Keratinocyte (primary cell): ENCODE measurements at regions not wholly inside any gene's neighbourhood (a gene's known extent, or its start where the extent isn't known, plus 50 kb on each side); places are given as distances from the start of the nearest gene placed in this dataset.

ENCODE experiments used
- EZH2 ChIP-seq: IDR thresholded peaks from one replicate; pipeline ENCODE4 v1.6.1; 2012; ENCODE audit warnings: inconsistent platforms, mild to moderate bottlenecking, low read length, moderate library complexity
- TF ChIP-seq, protein P1 (sequence below), 3 experiments: IDR thresholded peaks in 1 of 3; conservative IDR thresholded peaks in 1 of 3; optimal IDR thresholded peaks in 1 of 3; 2 replicates in 2 of 3; 3 replicates in 1 of 3; pipeline versions ENCODE3 to v1.5.1; 2011; ENCODE audit warnings: low read length in 3 of 3, mild to moderate bottlenecking in 3 of 3, moderate library complexity in 2 of 3, control low read depth in 1 of 3, inconsistent platforms in 1 of 3; ENCODE audit not compliant: insufficient read depth in 2 of 3; ENCODE audit errors: extremely low read depth in 1 of 3

DNA sequence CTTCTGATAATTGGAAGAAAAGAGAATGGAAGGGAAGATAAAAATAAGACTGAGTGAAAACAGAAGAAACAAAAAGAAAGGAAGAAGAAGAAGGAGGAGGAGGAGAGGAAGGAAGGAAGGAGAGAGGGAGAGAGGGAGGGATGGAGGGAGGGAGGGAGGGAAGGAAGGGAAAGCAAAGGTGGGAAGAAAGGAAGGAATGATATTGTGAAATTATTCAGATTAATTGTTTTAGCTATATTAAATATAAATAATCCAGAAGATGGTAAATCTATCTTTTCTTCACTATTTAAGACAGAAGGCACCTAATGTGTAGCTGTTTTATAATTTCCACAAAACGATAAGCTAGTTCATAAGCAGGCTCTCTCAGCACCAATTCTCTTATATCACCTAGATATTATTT is 191.3 kb upstream of the LRRC7 start:
- TF ChIP-seq, protein P1, sequence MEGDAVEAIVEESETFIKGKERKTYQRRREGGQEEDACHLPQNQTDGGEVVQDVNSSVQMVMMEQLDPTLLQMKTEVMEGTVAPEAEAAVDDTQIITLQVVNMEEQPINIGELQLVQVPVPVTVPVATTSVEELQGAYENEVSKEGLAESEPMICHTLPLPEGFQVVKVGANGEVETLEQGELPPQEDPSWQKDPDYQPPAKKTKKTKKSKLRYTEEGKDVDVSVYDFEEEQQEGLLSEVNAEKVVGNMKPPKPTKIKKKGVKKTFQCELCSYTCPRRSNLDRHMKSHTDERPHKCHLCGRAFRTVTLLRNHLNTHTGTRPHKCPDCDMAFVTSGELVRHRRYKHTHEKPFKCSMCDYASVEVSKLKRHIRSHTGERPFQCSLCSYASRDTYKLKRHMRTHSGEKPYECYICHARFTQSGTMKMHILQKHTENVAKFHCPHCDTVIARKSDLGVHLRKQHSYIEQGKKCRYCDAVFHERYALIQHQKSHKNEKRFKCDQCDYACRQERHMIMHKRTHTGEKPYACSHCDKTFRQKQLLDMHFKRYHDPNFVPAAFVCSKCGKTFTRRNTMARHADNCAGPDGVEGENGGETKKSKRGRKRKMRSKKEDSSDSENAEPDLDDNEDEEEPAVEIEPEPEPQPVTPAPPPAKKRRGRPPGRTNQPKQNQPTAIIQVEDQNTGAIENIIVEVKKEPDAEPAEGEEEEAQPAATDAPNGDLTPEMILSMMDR (optimal IDR thresholded peaks at IDR 0.05 in 1 of 3, IDR thresholded peaks at IDR 0.05 in 1 of 3, conservative IDR thresholded peaks at IDR 0.05 in 1 of 3; ENCODE audit: extremely low read depth in 1 of 3, insufficient read depth in 2 of 3, low read length in 3 of 3), result no peak
- no peak for TF ChIP-seq EZH2
